HG02973 (cell line): ENCODE measurements at regions not wholly inside any gene's neighbourhood (a gene's known extent, or its start where the extent isn't known, plus 50 kb on each side); places are given as distances from the start of the nearest gene placed in this dataset.
"Not testable (repeated sequence)": the region's sequence is repeated elsewhere in the genome, so short reads cannot be mapped to it uniquely, and the experiment has no call there.

Experiments
- ATAC-seq: cut with Tn5 transposase; IDR thresholded peaks from one replicate; pipeline ENCODE4 v1.9.1; 2021; ENCODE audit warnings: moderate library complexity; ENCODE audit not compliant: unreplicated experiment

DNA sequence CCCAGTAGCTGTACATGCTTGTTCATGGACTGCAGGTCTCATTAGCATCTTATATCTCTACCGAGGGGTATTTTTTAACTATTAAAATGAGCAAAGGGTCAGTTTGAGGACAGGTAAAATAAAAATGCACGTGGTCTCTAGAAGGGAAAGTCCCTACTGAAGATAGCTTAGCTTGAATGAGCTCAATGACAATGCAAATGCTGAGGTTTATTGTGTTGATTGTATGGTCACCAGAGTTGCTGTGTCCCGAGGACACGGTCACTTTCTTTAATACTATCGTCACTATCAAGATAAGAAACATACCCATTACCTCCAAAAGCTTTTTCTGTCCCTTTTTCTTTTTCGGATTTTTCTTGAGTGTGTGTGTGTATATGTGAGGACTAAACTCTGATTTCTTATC lies 250.5 kb upstream of the PRKX start:
- ATAC-seq: no peak

DNA sequence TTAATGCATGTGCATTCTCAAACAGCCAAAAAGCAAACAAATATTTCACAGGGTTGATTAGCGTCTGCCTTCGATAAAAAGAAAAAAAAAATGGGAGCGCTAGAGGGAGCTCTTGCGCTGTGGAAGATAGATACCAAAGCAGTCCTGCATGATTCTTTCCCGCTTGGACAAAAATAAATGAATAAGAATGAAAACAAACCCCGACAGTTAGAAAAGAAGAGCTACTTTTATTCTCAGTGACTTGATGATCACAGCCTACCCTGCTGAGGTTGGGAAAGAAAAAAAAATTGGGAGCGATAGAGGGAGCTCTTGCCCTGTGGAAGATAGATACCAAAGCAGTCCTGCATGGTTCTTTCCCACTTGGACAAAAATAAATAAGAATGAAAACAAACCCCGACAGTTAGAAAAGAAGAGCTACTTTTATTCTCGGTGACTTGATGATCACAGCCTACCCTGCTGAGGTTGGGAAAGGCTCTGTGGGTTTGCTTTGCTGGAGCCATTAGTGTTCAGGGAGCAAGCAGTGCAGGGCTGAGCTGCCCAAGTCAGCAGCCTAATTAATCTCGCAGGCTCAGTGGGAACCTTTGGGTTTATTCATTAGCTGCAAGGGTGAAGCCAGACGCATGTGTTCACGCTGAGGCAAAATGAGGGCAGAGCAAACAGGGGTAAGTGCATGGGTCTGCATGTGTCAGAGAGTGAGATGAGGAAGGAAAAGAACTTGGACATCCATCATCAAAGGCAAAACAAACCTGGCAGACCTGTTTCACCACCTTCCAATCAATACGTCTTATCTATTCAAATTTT lies 249.3 kb upstream of the PRKX start:
- peak; percentile 54 for ATAC-seq

DNA sequence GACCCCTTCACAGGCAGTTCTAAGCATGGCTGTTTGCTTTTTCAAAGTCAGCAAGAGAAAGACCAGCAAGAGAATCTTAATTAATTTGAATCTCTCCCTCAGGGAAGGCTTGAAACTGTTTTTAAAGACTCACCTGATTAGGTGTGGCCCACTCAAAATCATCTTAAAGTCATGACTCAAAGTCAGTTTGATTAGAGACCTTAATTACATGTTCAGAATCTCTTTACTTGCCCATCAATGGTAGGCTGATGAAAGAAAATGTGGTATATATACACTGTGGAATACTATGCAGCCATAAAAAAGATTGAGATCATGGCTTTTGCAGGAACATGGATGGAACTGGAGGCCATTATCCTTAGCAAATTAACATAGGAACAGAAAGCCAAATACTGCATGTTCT lies 247.5 kb upstream of the PRKX start:
- ATAC-seq: no peak

DNA sequence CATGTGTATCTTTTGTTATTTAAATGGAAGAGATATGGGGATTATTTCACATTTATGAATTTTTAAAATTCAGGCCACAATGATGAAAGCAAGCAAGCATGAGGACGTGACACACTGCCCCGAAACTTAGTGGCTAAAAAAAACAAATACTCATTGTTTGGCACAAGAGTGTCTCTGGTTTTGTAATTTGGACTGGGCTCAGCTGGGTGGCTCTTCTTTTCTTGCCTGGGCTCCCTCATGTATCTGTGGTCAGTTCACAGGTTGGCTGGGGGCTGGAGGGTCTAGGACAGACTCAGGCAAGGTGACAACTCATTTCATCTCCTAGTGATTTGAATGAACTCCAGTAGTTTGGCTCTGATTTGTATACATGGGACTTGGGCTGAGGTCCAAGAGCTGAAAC lies 238.4 kb upstream of the PRKX start:
- ATAC-seq: no peak

DNA sequence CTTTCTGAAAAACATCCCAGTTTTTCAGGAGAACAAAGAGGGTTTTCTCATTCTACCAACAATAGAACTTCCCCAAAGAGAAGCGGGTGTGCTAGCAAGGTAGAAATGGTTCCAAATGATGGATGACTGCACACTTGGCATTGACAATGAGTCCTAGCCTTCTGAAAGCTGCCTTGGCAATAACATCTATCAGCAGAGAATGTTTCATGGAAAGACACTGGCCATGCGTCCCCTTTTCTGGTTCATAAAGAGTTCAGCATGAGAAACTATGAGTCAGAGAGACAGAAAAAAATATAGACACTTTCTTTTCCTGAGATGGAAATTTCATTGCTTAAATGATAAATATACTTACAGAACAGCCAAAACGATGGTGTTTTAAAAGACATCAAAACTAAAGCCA lies 236.9 kb upstream of the PRKX start:
- no peak for ATAC-seq

DNA sequence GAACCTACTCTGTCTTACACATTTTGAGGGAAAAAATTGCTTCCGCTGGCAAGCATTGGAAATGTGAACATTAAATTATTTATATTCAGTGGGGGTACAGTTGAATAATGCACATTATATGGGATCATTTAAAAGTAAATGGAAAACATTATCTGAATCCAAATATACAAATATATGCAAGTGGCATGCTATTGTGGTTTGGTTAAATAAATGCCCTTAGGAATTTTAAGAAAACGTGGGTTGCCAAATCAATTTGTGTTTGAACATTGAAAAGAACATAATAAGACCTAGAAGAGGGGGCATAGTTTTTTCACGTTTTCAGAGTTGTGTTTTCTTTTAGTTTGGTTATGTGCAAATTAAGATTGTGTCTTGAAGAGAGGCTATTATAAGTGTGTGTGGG lies 230.5 kb upstream of the PRKX start:
- ATAC-seq: no peak

DNA sequence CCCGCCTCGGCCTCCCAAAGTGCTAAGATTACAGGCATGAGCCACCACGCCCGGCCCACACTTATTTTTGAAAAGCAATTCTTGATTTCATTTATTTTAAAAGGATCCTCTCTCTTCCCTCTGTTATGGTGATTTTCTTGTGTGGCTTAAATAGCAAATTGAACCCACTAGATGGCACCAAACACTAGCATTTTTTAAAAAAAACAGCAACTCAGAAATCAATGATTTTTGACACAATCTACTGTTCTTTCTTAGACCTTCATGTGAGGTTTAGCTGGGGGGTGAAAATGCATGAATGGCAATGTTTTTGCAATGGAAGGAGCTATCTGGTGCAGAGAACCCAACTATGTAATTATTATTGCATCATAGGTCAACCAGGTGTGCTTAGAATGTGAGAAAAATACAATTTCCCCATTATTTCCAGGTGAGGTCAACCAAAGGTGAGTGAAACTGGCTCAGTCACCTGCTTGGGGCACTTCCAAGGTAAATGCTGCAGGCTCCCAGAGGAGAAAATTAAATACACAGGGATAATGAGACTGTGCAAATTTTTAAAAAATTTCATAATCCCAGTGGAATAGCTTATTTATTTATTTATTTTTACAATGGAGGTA lies 226.7 kb upstream of the PRKX start:
- ATAC-seq: no peak

DNA sequence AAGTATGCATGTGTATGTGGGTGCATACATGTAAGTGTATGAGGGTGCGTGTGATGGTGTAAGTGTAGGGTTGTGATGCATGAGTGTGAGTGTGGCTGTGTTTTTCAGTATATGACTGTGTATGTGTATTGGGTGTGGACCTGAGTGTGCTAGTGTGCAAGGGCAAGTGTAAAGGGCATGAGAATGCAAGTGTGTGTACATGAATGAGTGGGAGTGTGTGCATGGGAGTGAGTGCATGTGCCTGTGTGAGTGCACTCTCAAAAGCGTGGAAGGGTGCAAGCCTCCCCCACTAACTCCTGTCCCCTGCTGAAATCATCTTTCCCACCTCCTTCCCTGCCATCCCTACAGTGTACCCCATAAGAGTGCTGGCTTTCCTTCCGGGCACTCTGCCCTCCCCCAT lies 225.1 kb upstream of the PRKX start:
- no peak for ATAC-seq

DNA sequence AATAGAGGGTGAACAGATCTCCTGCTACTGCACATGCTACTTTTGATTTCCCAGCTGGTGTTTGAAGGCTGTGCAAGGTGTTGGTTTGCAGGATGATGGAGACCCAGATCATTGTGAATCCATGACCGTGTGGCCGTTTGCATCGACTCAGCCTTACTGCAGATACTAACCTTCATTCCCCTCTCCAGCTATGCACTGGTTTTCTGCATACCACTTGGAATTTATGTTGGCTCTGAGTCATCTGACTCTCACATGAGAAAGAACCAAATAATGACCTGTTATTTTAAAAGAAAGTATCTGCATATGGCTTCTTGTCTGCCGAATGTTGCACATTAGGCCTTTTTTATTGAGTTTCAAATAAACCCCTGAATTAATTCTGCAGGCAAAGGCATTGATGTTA lies 221.7 kb upstream of the PRKX start:
- ATAC-seq: not testable (repeated sequence)

DNA sequence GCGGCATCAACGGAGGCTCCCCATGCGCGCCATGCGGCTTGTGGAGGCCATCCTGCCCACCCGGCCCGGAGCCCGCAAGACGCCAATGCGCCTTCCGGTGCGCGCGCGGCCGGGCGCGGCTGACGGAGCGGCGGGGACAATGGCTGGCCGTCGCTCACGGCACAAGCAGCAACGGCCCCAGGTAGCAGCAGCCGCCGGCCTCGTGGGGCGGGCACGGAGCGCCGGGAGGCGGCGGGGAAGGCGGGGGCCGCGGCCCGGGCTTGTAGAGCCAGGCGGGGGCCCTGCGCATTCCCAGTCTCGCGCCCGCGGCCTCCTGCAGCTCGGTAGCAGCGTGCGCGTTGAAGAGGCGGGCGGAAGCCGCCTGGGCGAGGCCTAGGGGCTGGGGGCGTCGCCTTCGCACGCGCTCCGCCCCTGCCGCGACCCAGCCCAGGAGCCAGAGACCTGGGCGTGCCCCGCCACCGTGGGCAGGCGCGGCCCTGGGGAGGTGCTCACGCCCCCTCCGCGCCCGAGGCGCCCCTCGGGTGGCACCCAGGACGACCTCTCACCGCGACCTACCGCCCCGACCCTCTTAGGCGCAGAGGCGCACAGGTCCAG lies 207.1 kb upstream of the PRKX start:
- peak; percentile 99 for ATAC-seq

DNA sequence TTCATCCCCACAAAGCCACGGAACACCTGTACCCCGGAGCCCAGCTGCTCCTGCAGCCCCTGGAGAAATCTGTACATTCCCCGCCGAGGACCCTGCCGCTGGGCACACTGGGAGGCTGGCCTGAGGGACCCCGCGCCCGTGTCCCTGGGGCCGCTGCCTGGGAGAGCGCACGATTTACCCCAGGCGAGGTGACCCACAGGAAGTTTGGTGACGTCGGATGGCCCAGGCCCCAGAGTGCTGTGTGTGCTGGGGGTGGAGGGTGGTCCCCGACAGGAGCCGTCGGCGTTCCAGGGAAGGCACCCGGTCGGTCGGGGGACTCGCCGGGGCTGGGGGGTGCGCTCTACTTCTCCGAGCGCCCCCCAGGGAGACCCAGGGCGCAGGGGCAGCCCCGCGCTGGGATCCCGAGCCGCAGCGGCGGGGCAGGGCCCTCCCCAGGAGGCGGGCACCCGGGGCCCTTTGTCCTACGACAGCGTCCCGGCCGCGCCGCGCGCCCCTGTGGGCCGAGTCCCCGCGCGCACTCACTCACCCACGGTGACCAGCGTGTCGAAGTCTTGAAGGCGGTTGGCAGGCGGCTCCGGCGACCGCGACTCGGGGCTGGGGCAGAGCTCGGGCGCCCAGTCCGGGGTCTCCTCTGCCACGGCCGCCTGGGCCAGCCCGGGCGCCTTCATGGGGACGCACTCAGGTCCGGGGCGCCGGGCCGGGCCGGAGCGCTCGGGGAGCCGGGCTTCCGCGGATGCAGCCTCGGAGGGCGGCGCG lies 206.4 kb upstream of the PRKX start:
- peak; percentile 34 for ATAC-seq

DNA sequence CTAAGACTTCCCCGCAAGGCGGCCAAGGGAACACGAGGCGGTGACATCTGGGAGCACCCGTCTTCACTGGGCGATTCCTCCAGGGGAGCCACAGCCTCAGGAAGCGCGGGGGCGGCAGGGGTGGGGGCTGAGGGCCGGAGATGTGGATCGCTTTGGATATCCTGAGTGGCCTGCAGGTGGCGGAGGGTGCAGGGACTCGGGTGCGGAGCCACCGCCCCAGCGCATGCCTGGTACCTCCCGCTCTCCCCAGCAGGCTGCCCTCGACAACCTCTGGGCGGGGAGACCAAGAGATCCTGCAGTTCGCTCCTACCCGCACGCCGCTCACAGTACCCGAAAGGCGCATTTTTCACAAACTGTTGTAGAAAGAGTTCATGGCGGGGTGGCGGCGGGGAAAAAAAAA lies 201.4 kb upstream of the PRKX start:
- not testable (repeated sequence) for ATAC-seq

DNA sequence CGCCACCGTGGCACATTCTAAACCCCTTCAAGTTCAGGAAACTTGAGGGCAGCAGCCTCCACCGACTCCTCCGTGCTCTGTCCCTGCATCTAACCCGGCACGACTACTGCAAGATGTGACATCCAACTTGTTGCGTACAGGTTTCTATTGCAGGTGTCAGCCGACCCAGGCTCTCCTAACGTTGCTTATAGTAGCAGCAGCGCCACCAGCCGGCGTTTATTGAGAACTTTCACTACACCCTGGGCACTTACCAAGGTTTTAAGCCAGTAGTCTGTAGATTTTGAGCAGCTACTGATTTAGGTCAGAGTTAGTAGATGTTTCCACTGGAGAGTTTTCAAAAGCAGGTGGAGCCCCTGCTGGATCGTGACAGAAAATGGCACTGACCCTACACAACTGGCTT lies 200.6 kb upstream of the PRKX start:
- ATAC-seq: not testable (repeated sequence)

DNA sequence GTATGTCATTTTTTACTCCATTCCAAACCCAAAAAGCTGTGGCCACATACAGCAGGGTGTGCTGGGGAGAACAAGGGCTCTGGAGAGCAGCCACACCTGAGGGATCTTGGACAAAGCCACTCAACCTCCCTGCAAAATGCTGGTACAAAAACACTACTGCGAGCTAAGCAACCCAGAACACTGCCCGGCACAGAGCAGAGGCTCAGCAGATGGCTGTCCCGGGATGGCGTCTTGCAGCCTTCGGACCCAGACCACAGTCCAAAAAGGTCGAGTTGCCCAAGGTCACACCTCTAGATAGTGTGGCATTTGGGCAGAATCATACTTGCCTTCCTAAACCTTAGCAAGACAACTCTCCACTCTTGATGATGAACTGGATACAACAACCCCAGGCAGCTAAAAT lies 197.6 kb upstream of the PRKX start:
- not testable (repeated sequence) for ATAC-seq

DNA sequence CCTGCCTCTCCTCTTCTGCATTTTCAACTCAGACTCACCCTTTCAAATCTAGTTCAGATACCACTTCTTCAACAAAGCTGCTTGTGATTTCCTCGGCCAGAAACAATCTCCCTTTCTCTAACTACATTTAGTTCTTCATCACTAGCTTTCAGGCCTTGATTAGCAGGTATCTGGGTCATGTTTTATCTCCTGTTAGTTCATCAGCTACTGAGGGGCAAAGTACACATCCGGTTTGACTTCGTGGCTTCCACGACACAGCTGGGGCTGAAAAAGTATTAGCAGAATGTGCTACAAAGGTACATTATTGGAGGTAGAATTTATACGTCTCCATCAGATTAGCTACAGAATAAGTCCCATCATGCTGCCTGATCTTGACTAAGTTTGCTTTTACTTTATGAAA lies 197.2 kb upstream of the PRKX start:
- ATAC-seq: not testable (repeated sequence)

DNA sequence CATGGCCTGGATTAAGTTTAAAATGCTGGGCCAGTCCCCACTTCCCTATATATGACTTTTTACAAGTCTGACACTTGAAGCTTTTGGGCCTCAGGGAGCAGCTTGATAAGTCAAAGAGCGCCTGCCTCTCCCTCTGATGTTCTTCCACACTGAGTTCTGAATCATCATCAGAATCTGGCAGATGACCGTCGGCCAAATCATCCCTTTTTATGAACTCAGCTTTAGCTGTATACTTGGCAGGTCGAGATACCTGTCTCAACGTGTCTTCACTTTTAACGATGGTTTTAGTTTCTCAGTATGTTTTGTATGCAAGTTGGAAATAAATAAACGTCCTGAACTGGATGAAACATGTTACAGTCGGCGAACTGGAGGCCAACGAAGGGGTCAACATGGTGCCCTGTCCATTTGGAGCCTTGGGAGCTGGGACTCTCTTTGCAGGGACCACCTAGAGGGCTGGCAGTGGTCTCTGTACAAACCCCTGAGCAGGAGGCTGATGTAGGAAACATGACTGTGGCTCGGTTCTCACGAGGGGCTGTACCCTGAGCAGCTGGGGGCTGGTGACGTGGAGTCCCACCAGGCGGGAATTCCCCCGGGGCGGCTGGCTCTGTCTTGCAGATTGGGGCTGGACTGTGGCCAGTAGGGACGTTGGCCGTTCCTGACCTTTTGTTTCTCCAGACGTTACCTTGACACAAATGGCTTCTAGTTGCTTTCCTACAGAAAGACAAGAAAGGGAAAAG lies 192.2 kb upstream of the PRKX start:
- ATAC-seq: not testable (repeated sequence)

DNA sequence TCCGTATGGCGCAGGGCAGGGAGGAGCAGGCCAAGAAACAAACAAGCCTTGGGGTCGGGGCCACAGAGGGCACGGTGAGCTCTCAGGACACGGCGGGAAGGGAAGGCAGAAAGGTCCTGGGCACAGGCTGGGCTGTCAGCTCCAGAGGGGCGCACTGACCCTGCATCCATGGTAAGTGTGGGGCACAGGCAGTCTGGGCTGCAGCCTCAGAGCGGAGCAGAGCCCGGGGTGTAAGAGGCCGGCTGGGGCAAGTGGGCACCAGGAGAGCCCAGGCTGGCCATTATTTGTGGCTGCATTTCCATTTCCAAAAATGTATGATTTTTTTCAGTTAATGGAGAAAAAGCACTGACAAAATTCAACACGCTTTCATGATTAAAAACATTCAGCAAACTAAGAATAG lies 188.8 kb upstream of the PRKX start:
- ATAC-seq: not testable (repeated sequence)

DNA sequence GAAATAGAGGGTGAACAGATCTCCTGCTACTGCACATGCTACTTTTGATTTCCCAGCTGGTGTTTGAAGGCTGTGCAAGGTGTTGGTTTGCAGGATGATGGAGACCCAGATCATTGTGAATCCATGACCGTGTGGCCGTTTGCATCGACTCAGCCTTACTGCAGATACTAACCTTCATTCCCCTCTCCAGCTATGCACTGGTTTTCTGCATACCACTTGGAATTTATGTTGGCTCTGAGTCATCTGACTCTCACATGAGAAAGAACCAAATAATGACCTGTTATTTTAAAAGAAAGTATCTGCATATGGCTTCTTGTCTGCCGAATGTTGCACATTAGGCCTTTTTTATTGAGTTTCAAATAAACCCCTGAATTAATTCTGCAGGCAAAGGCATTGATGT lies 183.3 kb upstream of the PRKX start:
- ATAC-seq: not testable (repeated sequence)

DNA sequence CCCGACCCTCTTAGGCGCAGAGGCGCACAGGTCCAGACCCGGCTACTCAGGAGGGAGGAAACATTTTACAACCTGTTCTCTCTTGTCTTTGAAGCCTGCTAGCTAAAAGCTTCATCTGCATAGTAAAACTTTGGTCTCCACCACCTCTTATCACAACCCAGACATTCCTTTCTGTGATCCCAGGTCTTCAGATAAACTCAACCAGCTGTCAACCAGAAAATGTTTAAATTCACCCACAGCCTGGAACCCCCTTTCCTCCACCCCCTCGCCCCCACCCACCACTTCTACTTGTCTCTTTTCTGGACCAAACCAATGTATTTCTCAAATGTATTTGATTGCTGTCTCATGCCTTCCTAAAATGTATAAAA lies 169.1 kb upstream of the PRKX start:
- ATAC-seq: not testable (repeated sequence)

DNA sequence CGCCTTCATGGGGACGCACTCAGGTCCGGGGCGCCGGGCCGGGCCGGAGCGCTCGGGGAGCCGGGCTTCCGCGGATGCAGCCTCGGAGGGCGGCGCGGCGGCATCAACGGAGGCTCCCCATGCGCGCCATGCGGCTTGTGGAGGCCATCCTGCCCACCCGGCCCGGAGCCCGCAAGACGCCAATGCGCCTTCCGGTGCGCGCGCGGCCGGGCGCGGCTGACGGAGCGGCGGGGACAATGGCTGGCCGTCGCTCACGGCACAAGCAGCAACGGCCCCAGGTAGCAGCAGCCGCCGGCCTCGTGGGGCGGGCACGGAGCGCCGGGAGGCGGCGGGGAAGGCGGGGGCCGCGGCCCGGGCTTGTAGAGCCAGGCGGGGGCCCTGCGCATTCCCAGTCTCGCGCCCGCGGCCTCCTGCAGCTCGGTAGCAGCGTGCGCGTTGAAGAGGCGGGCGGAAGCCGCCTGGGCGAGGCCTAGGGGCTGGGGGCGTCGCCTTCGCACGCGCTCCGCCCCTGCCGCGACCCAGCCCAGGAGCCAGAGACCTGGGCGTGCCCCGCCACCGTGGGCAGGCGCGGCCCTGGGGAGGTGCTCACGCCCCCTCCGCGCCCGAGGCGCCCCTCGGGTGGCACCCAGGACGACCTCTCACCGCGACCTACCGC lies 168.6 kb upstream of the PRKX start:
- peak; percentile 98 for ATAC-seq
